ENCODE measurements at regions not wholly inside any gene's neighbourhood (a gene's known extent, or its start where the extent isn't known, plus 50 kb on each side); places are given as distances from the start of the nearest gene placed in this dataset.

GRCh38 chr11:98053851-98054250, 966.9 kb upstream of the CNTN5 start:
- no peak for DNase-seq
- H4K20me1 ChIP-seq (ENCODE audit: control insufficient read depth, insufficient read depth, insufficient read length) = no peaks in the 10 kb centered on the region
- H2BK15ac ChIP-seq (ENCODE audit: low read depth, low read length) = no peak overlapping the region
- no peaks in the 10 kb centered on the region for H3K4me1 Mint-ChIP-seq
- H2BK12ac ChIP-seq (ENCODE audit: insufficient read length, low read depth, low read length) = no peak overlapping the region
- H4K8ac ChIP-seq (replicated peaks; ENCODE audit: insufficient read length, low read depth, low read length) = no peak overlapping the region
- no peak overlapping the region for H2BK20ac ChIP-seq (ENCODE audit: low read depth, low read length, poor library complexity, severe bottlenecking)
- H3K56ac ChIP-seq (ENCODE audit: insufficient read length, low read depth, low read length) = no peak overlapping the region
- no peak overlapping the region for H4K91ac ChIP-seq (ENCODE audit: insufficient read length, low read depth, low read length)
- H3K23me2 ChIP-seq (ENCODE audit: insufficient read length, low read depth, low read length, poor library complexity, severe bottlenecking) = no peaks in the 10 kb centered on the region
- H3K4me1 ChIP-seq (ENCODE audit: insufficient read depth, low read length) = no peaks in the 10 kb centered on the region
- no peak overlapping the region for H2AK5ac ChIP-seq (ENCODE audit: insufficient read length, low read length)
- H3K4ac ChIP-seq (ENCODE audit: low read depth, low read length) = no peak overlapping the region
- no peaks in the 10 kb centered on the region for H3K79me1 ChIP-seq (ENCODE audit: insufficient read depth, low read depth, low read length, poor library complexity, severe bottlenecking)
- H3K18ac ChIP-seq (ENCODE audit: insufficient read length, low read depth, low read length) = no peak overlapping the region
- H3K4me3 Mint-ChIP-seq = no peak overlapping the region
- no peaks in the 10 kb centered on the region for H3K27me3 Mint-ChIP-seq (ENCODE audit: low read depth)
- no peak overlapping the region for H4K5ac ChIP-seq (ENCODE audit: insufficient read length, low read depth, low read length)
- no peak overlapping the region for H3T11ph ChIP-seq (ENCODE audit: low read length)
- no peak overlapping the region for H2BK120ac ChIP-seq (ENCODE audit: low read depth, low read length, poor library complexity, severe bottlenecking)
- TF ChIP-seq CTCF (conservative IDR thresholded peaks at IDR 0.05) = no peak
- no peaks in the 10 kb centered on the region for H3K79me2 ChIP-seq (ENCODE audit: insufficient read depth, low read length)
- no peak overlapping the region for H2BK5ac ChIP-seq (ENCODE audit: insufficient read length, low read length)
- H3K27me3 ChIP-seq (ENCODE audit: insufficient read depth, low read length) = no peaks in the 10 kb centered on the region
- H3K14ac ChIP-seq (ENCODE audit: insufficient read depth, low read length) = no peak overlapping the region
- no peak overlapping the region for H2AFZ ChIP-seq (ENCODE audit: low read length)
- no peaks in the 10 kb centered on the region for H3K9me3 ChIP-seq (ENCODE audit: control insufficient read depth, low read depth, low read length)
- WGBS (ENCODE audit: extremely low coverage, insufficient read length, low lambda C conversion rate) = no CpG with 5 or more reads among the region's 2 CpGs
- no peaks in the 10 kb centered on the region for H3K9me3 Mint-ChIP-seq
- H3K27ac Mint-ChIP-seq = no peak overlapping the region
- no peak overlapping the region for H3K4me2 ChIP-seq (ENCODE audit: insufficient read depth, insufficient read length, low read length)
- H3K36me3 Mint-ChIP-seq (ENCODE audit: insufficient read depth in 1 of 3, low read depth in 3 of 3) = no peaks in the 10 kb centered on the region
- no peak overlapping the region for H3K9ac ChIP-seq (ENCODE audit: extremely low read depth, insufficient read length, low read length)
- no peak overlapping the region for H3K27ac ChIP-seq (ENCODE audit: insufficient read length, low read depth, low read length)
- no peak overlapping the region for H3K23ac ChIP-seq (ENCODE audit: insufficient read length, low read depth, low read length)
